H1 (cell line): ENCODE measurements at regions not wholly inside any gene's neighbourhood (a gene's known extent, or its start where the extent isn't known, plus 50 kb on each side); places are given as distances from the start of the nearest gene placed in this dataset.
"Not testable (repeated sequence)": the region's sequence is repeated elsewhere in the genome, so short reads cannot be mapped to it uniquely, and the experiment has no call there.

Source experiments
- CTCF ChIA-PET: fragments of 300-600 bp; sonication (Branson Sonifier 250); formaldehyde crosslinking; loops from one replicate; lab custom pipeline; 2021; ENCODE audit not compliant: partially characterized antibody; lab: Charles Lee
- POLR2A ChIA-PET: fragments of 300-600 bp; sonication (Branson Sonifier 250); formaldehyde crosslinking; loops from one replicate; lab custom pipeline; 2021; ENCODE audit warnings: inconsistent platforms; ENCODE audit not compliant: partially characterized antibody; lab: Charles Lee
- DNase-seq, 2 experiments: peaks; one replicate each; pipeline versions ENCODE4 v3.0.0 to v3.0.0-alpha.2; 2010 to 2022; ENCODE audit warnings: low spot score in 2 of 2, low read depth in 1 of 2, mixed read lengths in 1 of 2
- FAIRE-seq: peaks from 2 replicates; lab custom pipeline; 2011; peaks lifted over from hg19 to GRCh38; lab: Jason Lieb, UNC
- H2AFZ ChIP-seq: 2 replicates; pipeline ENCODE4 v1.8.1; 2012; ENCODE audit warnings: low read length, inconsistent platforms
- H2AK5ac ChIP-seq: 2 replicates; pipeline ENCODE4 v1.6.1; 2013; ENCODE audit warnings: low read depth, low read length
- H2BK120ac ChIP-seq: replicated peaks from 2 replicates; pipeline ENCODE3; 2013; ENCODE audit warnings: low read depth, low read length, inconsistent platforms
- H2BK12ac ChIP-seq: 2 replicates; pipeline ENCODE4 v1.6.1; 2013; ENCODE audit warnings: low read depth, low read length
- H2BK15ac ChIP-seq: 2 replicates; pipeline ENCODE4 v1.6.1; 2013; ENCODE audit warnings: low read length
- H2BK20ac ChIP-seq: 2 replicates; pipeline ENCODE4 v1.6.1; 2013; ENCODE audit warnings: low read length
- H2BK5ac ChIP-seq: 2 replicates; pipeline ENCODE4 v1.6.1; 2013; ENCODE audit warnings: low read depth, low read length
- H3K14ac ChIP-seq: 2 replicates; pipeline ENCODE4 v1.6.1; 2013; ENCODE audit warnings: inconsistent platforms; ENCODE audit not compliant: insufficient read length
- H3K18ac ChIP-seq: 2 replicates; pipeline ENCODE4 v1.6.1; 2013; ENCODE audit warnings: low read length; ENCODE audit errors: extremely low read depth
- H3K23ac ChIP-seq: 2 replicates; pipeline ENCODE4 v1.6.1; 2013; ENCODE audit warnings: inconsistent platforms; ENCODE audit not compliant: insufficient read length
- H3K23me2 ChIP-seq: 2 replicates; pipeline ENCODE4 v1.6.1; 2013; ENCODE audit warnings: low read depth, low read length
- H3K27ac ChIP-seq: 2 replicates; pipeline ENCODE4 v1.6.1; 2011; ENCODE audit warnings: low read depth, low read length, inconsistent platforms
- H3K27me3 ChIP-seq, 4 experiments: replicated peaks in 1 of 4; 1 replicate in 1 of 4; 2 replicates in 3 of 4; pipeline versions ENCODE4 v1.6.1 to v1.8.1; 2011 to 2013; ENCODE audit warnings: low read length in 3 of 4, mild to moderate bottlenecking in 3 of 4, inconsistent platforms in 2 of 4, mixed read lengths in 2 of 4, moderate library complexity in 1 of 4; ENCODE audit not compliant: control insufficient read depth in 3 of 4, insufficient read depth in 3 of 4; ENCODE audit errors: extremely low read depth in 1 of 4
- H3K36me3 ChIP-seq, 4 experiments: 2 replicates each; pipeline versions ENCODE4 v1.6.1 to v1.8.1; 2011 to 2013; ENCODE audit warnings: mild to moderate bottlenecking in 4 of 4, low read length in 3 of 4, moderate library complexity in 2 of 4, control low read depth in 1 of 4, inconsistent platforms in 1 of 4; ENCODE audit not compliant: insufficient read depth in 4 of 4, control insufficient read depth in 2 of 4
- H3K4ac ChIP-seq: replicated peaks from 2 replicates; pipeline ENCODE3; 2013; ENCODE audit warnings: low read length, low read depth, mixed read lengths, inconsistent platforms; ENCODE audit not compliant: insufficient read length
- H3K4me1 ChIP-seq, 4 experiments: replicated peaks in 1 of 4; 1 replicate in 1 of 4; 2 replicates in 3 of 4; pipeline versions ENCODE4 v1.6.1 to v1.8.1; 2011 to 2013; ENCODE audit warnings: low read length in 3 of 4, inconsistent platforms in 2 of 4, mixed read lengths in 1 of 4; ENCODE audit not compliant: insufficient read depth in 4 of 4, control insufficient read depth in 3 of 4
- H3K4me2 ChIP-seq, 2 experiments: 2 replicates each; pipeline versions ENCODE4 v1.6.1 to v1.8.1; 2011 to 2013; ENCODE audit warnings: low read depth in 2 of 2, low read length in 2 of 2, control low read depth in 1 of 2, inconsistent platforms in 1 of 2, mild to moderate bottlenecking in 1 of 2; ENCODE audit not compliant: insufficient read depth in 1 of 2
- H3K4me3 ChIP-seq, 4 experiments: fragments of 200-600, 300-600 bp in 1 of 4; sonication (generic), shearing (Covaris generic), sonication (Bioruptor Twin) in 1 of 4; 2 replicates each; pipeline versions ENCODE4 v1.5.1 to v1.8.1; 2011 to 2016; ENCODE audit warnings: low read length in 4 of 4, low read depth in 3 of 4, control low read depth in 2 of 4, inconsistent platforms in 2 of 4, mild to moderate bottlenecking in 2 of 4, mixed read lengths in 1 of 4, moderate library complexity in 1 of 4; ENCODE audit not compliant: insufficient read depth in 2 of 4; ENCODE audit errors: extremely low read depth in 1 of 4
- H3K56ac ChIP-seq: replicated peaks from 2 replicates; pipeline ENCODE3; 2013; ENCODE audit warnings: low read depth, mild to moderate bottlenecking, mixed read lengths, low read length, inconsistent platforms; ENCODE audit not compliant: insufficient read length
- H3K79me1 ChIP-seq: 2 replicates; pipeline ENCODE4 v1.6.1; 2013; ENCODE audit warnings: low read depth, low read length, control low read depth
- H3K79me2 ChIP-seq, 2 experiments: 2 replicates each; pipeline versions ENCODE4 v1.6.1 to v1.8.1; 2012 to 2013; ENCODE audit warnings: low read length in 2 of 2, mild to moderate bottlenecking in 2 of 2, inconsistent platforms in 1 of 2; ENCODE audit not compliant: insufficient read depth in 2 of 2, control insufficient read depth in 1 of 2
- H3K9ac ChIP-seq, 4 experiments: replicated peaks in 1 of 4; 1 replicate in 1 of 4; 2 replicates in 3 of 4; pipeline versions ENCODE4 v1.6.1 to v1.8.1; 2011 to 2013; ENCODE audit warnings: low read depth in 3 of 4, low read length in 3 of 4, control low read depth in 2 of 4, mild to moderate bottlenecking in 2 of 4, moderate library complexity in 2 of 4, inconsistent platforms in 1 of 4; ENCODE audit errors: extremely low read depth in 1 of 4
- H3K9me3 ChIP-seq, 2 experiments: 2 replicates each; pipeline versions ENCODE4 v1.6.1 to v1.8.1; 2012 to 2013; ENCODE audit warnings: mild to moderate bottlenecking in 2 of 2, moderate library complexity in 2 of 2, control low read depth in 1 of 2, inconsistent platforms in 1 of 2, low read depth in 1 of 2, low read length in 1 of 2, mixed read lengths in 1 of 2; ENCODE audit not compliant: insufficient read depth in 2 of 2
- H4K20me1 ChIP-seq, 2 experiments: replicated peaks in 1 of 2; 2 replicates each; pipeline versions ENCODE3 to v1.8.1; 2011 to 2013; ENCODE audit warnings: inconsistent platforms in 2 of 2, low read length in 2 of 2, mild to moderate bottlenecking in 1 of 2; ENCODE audit not compliant: insufficient read depth in 2 of 2, control insufficient read depth in 1 of 2
- H4K5ac ChIP-seq: 2 replicates; pipeline ENCODE4 v1.6.1; 2013; ENCODE audit warnings: low read length, low read depth, mixed read lengths, inconsistent platforms; ENCODE audit not compliant: insufficient read length
- H4K8ac ChIP-seq: 2 replicates; pipeline ENCODE4 v1.8.0; 2013; ENCODE audit warnings: mild to moderate bottlenecking, moderate library complexity, low read length, inconsistent platforms; ENCODE audit not compliant: insufficient read depth; ENCODE audit errors: extremely low read depth
- H4K91ac ChIP-seq: replicated peaks from 2 replicates; pipeline ENCODE3; 2013; ENCODE audit warnings: low read length, mixed read lengths, inconsistent platforms; ENCODE audit not compliant: insufficient read length
- WGBS, 2 experiments: shearing (Covaris generic) in 1 of 2; methylation state at CpG; one replicate each; pipeline versions ENCODE4 v1.1.6 to v1.1.7; 2013 to 2015; ENCODE audit warnings: low lambda C conversion rate in 2 of 2, mixed read lengths in 2 of 2, inconsistent platforms in 1 of 2, low coverage in 1 of 2, missing lambda C conversion rate in 1 of 2; ENCODE audit not compliant: insufficient replicate concordance in 2 of 2, insufficient coverage in 1 of 2, insufficient read length in 1 of 2; ENCODE audit errors: extremely low coverage in 1 of 2, missing lambda C conversion rate in 1 of 2; 5-methylcytosine and 5-hydroxymethylcytosine counted together

DNA sequence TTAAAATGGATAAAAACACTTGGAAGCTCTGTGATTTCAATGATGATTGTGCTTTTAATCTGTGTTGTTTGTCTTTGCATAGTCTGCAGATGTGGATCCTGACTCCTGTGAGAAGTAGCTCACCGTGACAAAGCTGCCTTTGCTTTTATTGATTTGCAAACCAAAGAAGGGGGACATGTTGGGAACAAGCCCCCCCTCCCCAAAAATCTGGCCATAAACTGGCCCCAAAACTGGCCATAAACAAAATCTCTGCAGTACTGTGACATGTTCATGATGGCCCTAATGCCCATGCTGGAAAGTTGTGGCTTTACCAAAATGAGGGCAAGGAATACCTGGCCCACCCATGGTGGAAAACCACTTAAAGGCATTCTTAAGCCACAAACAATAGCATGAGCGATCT, 202.4 kb downstream of the YTHDC2 start:
- H4K91ac ChIP-seq, H2BK15ac ChIP-seq, H2BK120ac ChIP-seq, H3K56ac ChIP-seq, DNase-seq, H3K4ac ChIP-seq, H3K4me1 ChIP-seq, H3K36me3 ChIP-seq, H3K9ac ChIP-seq, H3K4me3 ChIP-seq, H3K27ac ChIP-seq, H3K23me2 ChIP-seq, H3K14ac ChIP-seq, H4K20me1 ChIP-seq, H4K8ac ChIP-seq, POLR2A ChIA-PET, H3K27me3 ChIP-seq, H4K5ac ChIP-seq, H3K79me1 ChIP-seq, H2AFZ ChIP-seq, FAIRE-seq, H3K23ac ChIP-seq, H2BK20ac ChIP-seq, H2BK5ac ChIP-seq, H2AK5ac ChIP-seq, H3K18ac ChIP-seq, H3K79me2 ChIP-seq, H2BK12ac ChIP-seq, H3K4me2 ChIP-seq, CTCF ChIA-PET: not testable (repeated sequence)
- WGBS, 2 experiments = 88% methylated on average over 2 of the region's 2 CpGs; no CpG with 5 or more reads in 1 of the 2 experiments
- peaks cover 11 to 14% of the 10 kb centered on the region in 2 experiments; a peak in 3 of 4 replicates for H3K9me3 ChIP-seq
